ENCODE measurements at regions not wholly inside any gene's neighbourhood (a gene's known extent, or its start where the extent isn't known, plus 50 kb on each side); places are given as distances from the start of the nearest gene placed in this dataset.
A peak's percentile ranks its signal among the peaks of the same experiment; 100 is the strongest.

- H3K36me3 Mint-ChIP-seq, result no peaks in the 10 kb centered on the region
- peaks cover 37 to 46% (median 40%) of the 10 kb centered on the region in 3 donors for H3K4me1 Mint-ChIP-seq
- peak; percentile 72 to 73 for ATAC-seq (ENCODE audit: low read depth in 2 of 2)
- H3K27ac Mint-ChIP-seq, result peak overlapping the region; percentile 98 to 100 (median 100)
- peak; percentile 75 for DNase-seq
- H3K9me3 Mint-ChIP-seq, result no peaks in the 10 kb centered on the region
- H3K27me3 Mint-ChIP-seq, result no peaks in the 10 kb centered on the region
- H3K4me3 Mint-ChIP-seq, result peak overlapping the region; percentile 84 to 99 (median 96)
These were observed 63.8 kb upstream of the IRF2 start for GRCh38 chr4:184538023-184538599.

GRCh38 chr4:184537269-184538022 lies 63.1 kb upstream of the IRF2 start:
- Mint-ChIP-seq H3K4me3 (peak overlapping the region; percentile 84 to 99 (median 96)), H3K27me3 (no peaks in the 10 kb centered on the region), H3K4me1 (peaks cover 41 to 53% (median 47%) of the 10 kb centered on the region in 3 donors), H3K27ac (peak overlapping the region; percentile 98 to 100 (median 100)), H3K9me3 (no peaks in the 10 kb centered on the region), H3K36me3 (no peaks in the 10 kb centered on the region)
- DNase-seq (peak; percentile 89), ATAC-seq (ENCODE audit: low read depth in 2 of 2) (peak; percentile 77 to 78)

GRCh38 chr4:184536881-184537248 lies 62.5 kb upstream of the IRF2 start:
- no peak for DNase-seq
- H3K4me3 Mint-ChIP-seq, result peak overlapping the region; percentile 84 to 99 (median 96)
- no peak for ATAC-seq (ENCODE audit: low read depth in 2 of 2)

DNA sequence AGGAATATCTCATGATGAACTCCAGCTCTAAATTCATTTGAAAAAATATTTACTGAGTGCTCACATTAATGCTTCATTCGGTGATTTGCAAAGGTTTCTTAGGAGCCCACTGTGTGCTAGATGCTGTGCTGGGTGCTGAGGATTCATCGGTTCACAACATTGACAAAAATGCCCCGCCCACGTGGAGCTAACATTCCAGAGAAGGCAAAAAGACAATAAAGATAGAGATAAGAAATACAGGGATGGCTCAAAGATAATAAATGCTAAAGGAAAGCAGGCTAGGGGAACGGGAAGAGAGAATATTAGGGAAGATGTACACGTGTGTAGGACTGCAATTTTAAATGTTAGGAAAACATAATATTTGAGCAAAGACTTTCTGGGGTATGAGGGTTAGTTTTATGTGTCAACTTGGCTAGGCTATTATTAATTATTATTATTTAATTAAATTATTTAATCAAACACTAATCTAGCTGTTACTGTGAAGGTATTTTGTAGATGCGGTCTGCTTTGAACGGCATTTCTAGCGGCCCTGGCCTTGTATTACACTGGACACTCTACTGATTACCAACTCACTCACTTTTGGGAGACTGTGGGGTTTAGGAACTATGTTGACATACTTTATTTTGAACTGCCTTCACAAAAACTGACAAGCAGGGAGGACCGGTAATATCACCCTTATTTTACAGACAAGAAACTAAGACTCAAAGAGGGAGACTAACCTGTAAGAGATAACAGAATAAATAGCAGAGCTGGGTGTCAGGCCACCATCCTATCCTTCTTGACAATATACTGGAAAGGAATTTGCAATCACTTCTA lies 61.9 kb upstream of the IRF2 start:
- Mint-ChIP-seq H3K36me3 (no peaks in the 10 kb centered on the region), H3K9me3 (no peaks in the 10 kb centered on the region), H3K4me3 (peak overlapping the region; percentile 84 to 99 (median 96)), H3K27ac (peak overlapping the region; percentile 98 to 100 (median 100)), H3K27me3 (no peaks in the 10 kb centered on the region), H3K4me1 (peaks cover 48 to 62% (median 57%) of the 10 kb centered on the region in 3 donors)
- no peak for ATAC-seq (ENCODE audit: low read depth in 2 of 2)
- no peak for DNase-seq

More at GRCh38 chr4:184536881-184537248, 62.5 kb upstream of the IRF2 start:
- no peaks in the 10 kb centered on the region for H3K9me3 Mint-ChIP-seq
- no peaks in the 10 kb centered on the region for H3K36me3 Mint-ChIP-seq
- peaks cover 44 to 57% (median 51%) of the 10 kb centered on the region in 3 donors for H3K4me1 Mint-ChIP-seq
- no peaks in the 10 kb centered on the region for H3K27me3 Mint-ChIP-seq
- H3K27ac Mint-ChIP-seq, result peak overlapping the region; percentile 98 to 100 (median 100)

GRCh38 chr4:184534511-184535391 lies 60.4 kb upstream of the IRF2 start:
- H3K27ac Mint-ChIP-seq, result peak overlapping the region; percentile 71 to 100 (median 97)
- peak overlapping the region; percentile 78 to 99 (median 86) for H3K4me3 Mint-ChIP-seq
- ATAC-seq (ENCODE audit: low read depth in 2 of 2), result peak; percentile 29 to 36
- DNase-seq, result peak; percentile 53
- H3K9me3 Mint-ChIP-seq, result peaks cover 0 to 7% (median 3%) of the 10 kb centered on the region in 7 donors
- no peaks in the 10 kb centered on the region for H3K27me3 Mint-ChIP-seq
- peaks cover 62 to 78% (median 72%) of the 10 kb centered on the region in 3 donors for H3K4me1 Mint-ChIP-seq
- H3K36me3 Mint-ChIP-seq, result no peaks in the 10 kb centered on the region

DNA sequence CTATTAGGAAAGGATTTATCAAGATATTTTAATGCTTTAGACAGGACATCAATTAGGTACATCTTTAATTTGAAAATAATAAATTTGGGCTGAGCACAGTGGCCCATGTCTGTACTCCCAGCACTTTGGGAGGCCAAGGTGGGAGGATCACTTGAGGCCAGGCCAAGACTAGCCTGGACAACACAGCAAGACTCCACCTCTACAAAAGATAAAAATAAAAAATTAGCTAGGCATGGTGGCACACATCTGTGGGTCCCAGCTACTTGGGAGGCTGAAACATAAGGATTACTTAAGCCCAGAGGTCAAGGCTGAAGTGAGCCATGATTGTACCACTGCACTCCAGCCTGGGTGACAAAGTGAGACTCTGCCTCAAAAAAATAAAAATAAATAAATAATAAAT lies 59.6 kb upstream of the IRF2 start:
- H3K36me3 Mint-ChIP-seq, result no peaks in the 10 kb centered on the region
- peak overlapping the region; percentile 88 to 98 (median 97) for H3K27ac Mint-ChIP-seq
- ATAC-seq (ENCODE audit: low read depth in 2 of 2) (no peak), DNase-seq (no peak)
- H3K4me3 Mint-ChIP-seq, result peak overlapping the region in 7 of 8 donors; percentile 40 to 84 (median 73)
- peaks cover 0 to 13% (median 3%) of the 10 kb centered on the region in 7 donors for H3K9me3 Mint-ChIP-seq
- H3K4me1 Mint-ChIP-seq, result peaks cover 68 to 85% (median 81%) of the 10 kb centered on the region in 3 donors
- H3K27me3 Mint-ChIP-seq, result no peaks in the 10 kb centered on the region

GRCh38 chr4:184531008-184531407 lies 56.7 kb upstream of the IRF2 start:
- DNase-seq (no peak), ATAC-seq (ENCODE audit: low read depth in 2 of 2) (no peak)
- no peaks in the 10 kb centered on the region for H3K27me3 Mint-ChIP-seq
- H3K4me1 Mint-ChIP-seq, result peaks cover 71 to 91% (median 87%) of the 10 kb centered on the region in 3 donors
- peaks cover 0 to 13% (median 4%) of the 10 kb centered on the region in 7 donors for H3K9me3 Mint-ChIP-seq
- H3K36me3 Mint-ChIP-seq, result no peaks in the 10 kb centered on the region
- H3K27ac Mint-ChIP-seq, result peak overlapping the region in 5 of 6 donors; percentile 29 to 90 (median 69)
- H3K4me3 Mint-ChIP-seq, result peak overlapping the region in 5 of 8 donors; percentile 2 to 78 (median 39)

DNA sequence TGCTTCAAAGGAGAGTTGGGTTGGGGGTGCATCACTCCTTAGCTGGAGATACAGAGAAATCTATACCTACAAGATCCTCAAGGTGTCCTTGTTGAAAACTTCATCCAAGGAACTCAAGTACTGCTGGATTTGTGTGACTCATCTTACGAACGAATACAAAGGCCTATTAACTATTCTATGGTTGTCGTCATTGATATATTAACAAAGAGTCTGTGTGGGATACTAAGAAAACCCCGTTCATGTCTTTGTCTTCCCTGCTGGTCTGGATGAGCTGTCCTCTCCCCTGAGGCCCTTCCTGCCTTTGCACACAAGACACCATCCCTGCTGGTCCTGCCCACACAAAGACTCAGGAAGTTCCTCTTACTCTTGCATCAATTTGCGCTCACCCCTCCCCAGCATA lies 54.9 kb upstream of the IRF2 start:
- H3K4me3 Mint-ChIP-seq, result peak overlapping the region in 4 of 8 donors; percentile 16 to 53 (median 34)
- ATAC-seq (ENCODE audit: low read depth in 2 of 2) (no peak), DNase-seq (no peak)
- H3K9me3 Mint-ChIP-seq, result peaks cover 0 to 13% (median 5%) of the 10 kb centered on the region in 7 donors
- H3K36me3 Mint-ChIP-seq, result no peaks in the 10 kb centered on the region
- H3K27ac Mint-ChIP-seq, result peak overlapping the region in 5 of 6 donors; percentile 29 to 80 (median 41)
- H3K27me3 Mint-ChIP-seq, result no peaks in the 10 kb centered on the region
- H3K4me1 Mint-ChIP-seq, result peaks cover 62 to 89% (median 87%) of the 10 kb centered on the region in 3 donors

- peak overlapping the region in 6 of 8 donors; percentile 17 to 68 (median 54) for H3K4me3 Mint-ChIP-seq
- peaks cover 0 to 16% (median 5%) of the 10 kb centered on the region in 7 donors for H3K9me3 Mint-ChIP-seq
- H3K36me3 Mint-ChIP-seq, result no peaks in the 10 kb centered on the region
These were observed 54.4 kb upstream of the IRF2 start for GRCh38 chr4:184528713-184529112.

DNA sequence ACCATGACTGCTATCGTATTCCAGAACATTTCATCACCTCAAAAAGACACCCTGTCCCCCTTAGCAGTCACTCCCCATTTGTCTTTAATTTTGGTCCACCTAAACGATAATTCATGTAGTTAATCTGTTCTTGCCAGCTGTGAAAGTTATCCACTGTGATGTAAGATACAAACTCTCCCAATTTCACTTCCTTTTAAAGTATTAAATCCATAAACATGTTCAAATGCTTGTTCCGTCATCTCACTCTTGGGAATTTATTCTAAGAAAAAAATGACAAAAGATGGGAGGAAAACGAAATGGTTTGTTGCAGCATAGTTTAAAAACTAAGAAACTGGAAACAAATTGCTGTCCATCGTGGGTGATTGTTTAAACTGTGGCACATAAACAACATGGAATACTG lies 53.7 kb upstream of the IRF2 start:
- no peaks in the 10 kb centered on the region for H3K27me3 Mint-ChIP-seq
- DNase-seq, result no peak
- no peak for ATAC-seq (ENCODE audit: low read depth in 2 of 2)
- peak overlapping the region; percentile 69 to 90 (median 72) for H3K27ac Mint-ChIP-seq
- peaks cover 0 to 16% (median 5%) of the 10 kb centered on the region in 7 donors for H3K9me3 Mint-ChIP-seq
- H3K4me3 Mint-ChIP-seq, result peak overlapping the region in 5 of 8 donors; percentile 19 to 68 (median 65)
- peaks cover 57 to 83% (median 82%) of the 10 kb centered on the region in 3 donors for H3K4me1 Mint-ChIP-seq
- no peaks in the 10 kb centered on the region for H3K36me3 Mint-ChIP-seq

More at GRCh38 chr4:184528713-184529112, 54.4 kb upstream of the IRF2 start:
- H3K4me1 Mint-ChIP-seq, result peaks cover 64 to 90% (median 89%) of the 10 kb centered on the region in 3 donors
- no peaks in the 10 kb centered on the region for H3K27me3 Mint-ChIP-seq
- no peak for DNase-seq
- peak overlapping the region in 5 of 6 donors; percentile 24 to 90 (median 71) for H3K27ac Mint-ChIP-seq
- no peak for ATAC-seq (ENCODE audit: low read depth in 2 of 2)

- H3K4me3 Mint-ChIP-seq, result peak overlapping the region in 3 of 8 donors; percentile 22 to 64 (median 62)
- H3K4me1 Mint-ChIP-seq, result peaks cover 46 to 67% (median 65%) of the 10 kb centered on the region in 3 donors
- ATAC-seq (ENCODE audit: low read depth in 2 of 2) (peak in 1 of 2 donors; percentile 48), DNase-seq (no peak)
- no peaks in the 10 kb centered on the region for H3K36me3 Mint-ChIP-seq
- peak overlapping the region in 3 of 6 donors; percentile 5 to 69 (median 36) for H3K27ac Mint-ChIP-seq
- H3K9me3 Mint-ChIP-seq, result peaks cover 0 to 16% (median 5%) of the 10 kb centered on the region in 7 donors
- H3K27me3 Mint-ChIP-seq, result no peaks in the 10 kb centered on the region
These were observed 51.9 kb upstream of the IRF2 start for GRCh38 chr4:184526228-184526627.

All from naive B cell (primary cell).